ENCODE measurements at regions not wholly inside any gene's neighbourhood (a gene's known extent, or its start where the extent isn't known, plus 50 kb on each side); places are given as distances from the start of the nearest gene placed in this dataset.

DNA sequence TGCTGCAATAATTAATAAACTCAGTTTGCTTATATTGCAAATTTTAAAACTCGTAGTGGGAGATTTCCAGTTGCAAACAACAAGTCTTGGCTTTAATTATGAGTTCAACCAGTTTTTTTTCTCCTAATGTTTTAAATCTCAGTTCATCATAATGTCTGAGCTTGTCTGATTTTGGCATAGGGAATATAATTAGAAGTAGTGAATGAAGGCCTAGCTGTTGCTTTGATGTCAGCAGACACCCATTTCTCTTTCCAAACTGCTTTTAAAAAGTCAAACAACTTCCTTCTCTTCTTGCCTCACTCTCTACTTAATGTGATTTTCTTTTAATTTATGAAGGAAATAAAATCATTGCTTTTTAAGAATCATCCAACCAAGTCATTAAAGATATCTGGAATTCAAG is 1462.1 kb downstream of the DPP10 start:
- Histone ChIP-seq H3K79me2 (ENCODE audit: control insufficient read depth in 1 of 2, insufficient read depth in 2 of 2, low read length in 2 of 2) (no peaks in the 10 kb centered on the region), H2AFZ (ENCODE audit: low read length) (no peak overlapping the region), H3K18ac (ENCODE audit: extremely low read depth, low read length) (no peak overlapping the region), H3K9ac (replicated peaks in 1 of 4; ENCODE audit: extremely low read depth in 1 of 4, low read depth in 3 of 4, low read length in 3 of 4) (no peak overlapping the region), H3K56ac (replicated peaks; ENCODE audit: insufficient read length, low read depth, low read length) (no peak overlapping the region), H2AK5ac (ENCODE audit: low read depth, low read length) (no peak overlapping the region), H4K91ac (replicated peaks; ENCODE audit: insufficient read length, low read length) (no peak overlapping the region), H2BK20ac (ENCODE audit: low read length) (no peak overlapping the region), H3K4me2 (ENCODE audit: insufficient read depth in 1 of 2, low read depth in 2 of 2, low read length in 2 of 2) (no peak overlapping the region), H4K5ac (ENCODE audit: insufficient read length, low read depth, low read length) (no peak overlapping the region), H3K27ac (ENCODE audit: low read depth, low read length) (no peak overlapping the region), H3K36me3 (ENCODE audit: control insufficient read depth in 2 of 4, insufficient read depth in 4 of 4, low read length in 3 of 4) (no peaks in the 10 kb centered on the region), H3K4me1 (replicated peaks in 1 of 4; ENCODE audit: control insufficient read depth in 3 of 4, insufficient read depth in 4 of 4, low read length in 3 of 4) (no peaks in the 10 kb centered on the region), H3K4me3 (ENCODE audit: extremely low read depth in 1 of 4, insufficient read depth in 2 of 4, low read depth in 3 of 4, low read length in 4 of 4) (no peak overlapping the region), H2BK5ac (ENCODE audit: low read depth, low read length) (no peak overlapping the region), H2BK15ac (ENCODE audit: low read length) (no peak overlapping the region), H3K27me3 (replicated peaks in 1 of 4; ENCODE audit: control insufficient read depth in 3 of 4, extremely low read depth in 1 of 4, insufficient read depth in 3 of 4, low read length in 3 of 4) (no peaks in the 10 kb centered on the region), H3K4ac (replicated peaks; ENCODE audit: insufficient read length, low read depth, low read length) (no peak overlapping the region), H3K23me2 (ENCODE audit: low read depth, low read length) (no peaks in the 10 kb centered on the region; the same call in 1 of the 2 replicates), H3K14ac (ENCODE audit: insufficient read length) (no peak overlapping the region), H3K79me1 (ENCODE audit: low read depth, low read length) (no peaks in the 10 kb centered on the region), H4K8ac (ENCODE audit: extremely low read depth, insufficient read depth, low read length) (no peak overlapping the region), H2BK120ac (replicated peaks; ENCODE audit: low read depth, low read length) (no peak overlapping the region), H4K20me1 (replicated peaks in 1 of 2; ENCODE audit: control insufficient read depth in 1 of 2, insufficient read depth in 2 of 2, low read length in 2 of 2) (no peaks in the 10 kb centered on the region), H2BK12ac (ENCODE audit: low read depth, low read length) (no peak overlapping the region), H3K23ac (ENCODE audit: insufficient read length) (no peak overlapping the region), H3K9me3 (ENCODE audit: insufficient read depth in 2 of 2, low read depth in 1 of 2, low read length in 1 of 2) (no peaks in the 10 kb centered on the region)
- no peak for DNase-seq (ENCODE audit: low read depth in 1 of 2, low spot score in 2 of 2)
- ChIA-PET CTCF (ENCODE audit: partially characterized antibody) (no interaction called here), POLR2A (ENCODE audit: partially characterized antibody) (no interaction called here)
- 82% methylated on average over 1 of the region's 1 CpG; no CpG with 5 or more reads in 1 of the 2 experiments for WGBS, 2 experiments (ENCODE audit: extremely low coverage in 1 of 2, insufficient coverage in 1 of 2, insufficient read length in 1 of 2, insufficient replicate concordance in 2 of 2, low coverage in 1 of 2, low lambda C conversion rate in 2 of 2, missing lambda C conversion rate in 1 of 2)
- FAIRE-seq = no peak
- TF ChIP-seq EGR1 (IDR thresholded peaks at IDR 0.05; ENCODE audit: borderline replicate concordance, low read depth, low read length) (no peak), USF2 (IDR thresholded peaks at IDR 0.05; ENCODE audit: low read length) (no peak), EP300 (IDR thresholded peaks at IDR 0.05; ENCODE audit: borderline replicate concordance in 1 of 2, low read depth in 2 of 2, low read length in 2 of 2) (no peak), POLR2A (IDR thresholded peaks at IDR 0.05; ENCODE audit: control extremely low read depth in 1 of 2, low read depth in 2 of 2, low read length in 2 of 2) (no peak), RAD21 (IDR thresholded peaks at IDR 0.05 in 1 of 2, conservative IDR thresholded peaks at IDR 0.05 in 1 of 2; ENCODE audit: low read depth in 2 of 2, low read length in 2 of 2) (no peak), HDAC6 (IDR thresholded peaks at IDR 0.05; ENCODE audit: low read depth, low read length) (no peak), CHD1 (IDR thresholded peaks at IDR 0.05; ENCODE audit: low read depth, low read length) (no peak), CTBP2 (IDR thresholded peaks at IDR 0.05; ENCODE audit: borderline replicate concordance, insufficient read depth, insufficient read length, low read length) (no peak), MAFK (IDR thresholded peaks at IDR 0.05; ENCODE audit: low read depth, low read length) (no peak), KDM5A (IDR thresholded peaks at IDR 0.05; ENCODE audit: low read length) (no peak), SAP30 (IDR thresholded peaks at IDR 0.05; ENCODE audit: insufficient read depth, insufficient replicate concordance, low read length) (no peak)
- TF ChIP-seq, protein P1, sequence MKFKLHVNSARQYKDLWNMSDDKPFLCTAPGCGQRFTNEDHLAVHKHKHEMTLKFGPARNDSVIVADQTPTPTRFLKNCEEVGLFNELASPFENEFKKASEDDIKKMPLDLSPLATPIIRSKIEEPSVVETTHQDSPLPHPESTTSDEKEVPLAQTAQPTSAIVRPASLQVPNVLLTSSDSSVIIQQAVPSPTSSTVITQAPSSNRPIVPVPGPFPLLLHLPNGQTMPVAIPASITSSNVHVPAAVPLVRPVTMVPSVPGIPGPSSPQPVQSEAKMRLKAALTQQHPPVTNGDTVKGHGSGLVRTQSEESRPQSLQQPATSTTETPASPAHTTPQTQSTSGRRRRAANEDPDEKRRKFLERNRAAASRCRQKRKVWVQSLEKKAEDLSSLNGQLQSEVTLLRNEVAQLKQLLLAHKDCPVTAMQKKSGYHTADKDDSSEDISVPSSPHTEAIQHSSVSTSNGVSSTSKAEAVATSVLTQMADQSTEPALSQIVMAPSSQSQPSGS (IDR thresholded peaks at IDR 0.05; ENCODE audit: low read length) = no peak

Data from H1 (cell line).